ENCODE measurements at regions not wholly inside any gene's neighbourhood (a gene's known extent, or its start where the extent isn't known, plus 50 kb on each side); places are given as distances from the start of the nearest gene placed in this dataset.

- TF ChIP-seq CTCF (IDR thresholded peaks at IDR 0.05) (no peak), EP300 (IDR thresholded peaks at IDR 0.05) (no peak)
Observed at GRCh38 chr15:31954374-31955172, 75.7 kb upstream of the CHRNA7 start.
